HEK293 (cell line): ENCODE measurements at regions not wholly inside any gene's neighbourhood (a gene's known extent, or its start where the extent isn't known, plus 50 kb on each side); places are given as distances from the start of the nearest gene placed in this dataset.

Source experiments
- CTCF ChIA-PET: fragments of 350-600 bp; formaldehyde crosslinking; extraction: SDS; loops from one replicate; lab custom pipeline; 2021; ENCODE audit warnings: antibody characterized with exemption; lab: Yijun Ruan, JAX
- POLR2A ChIA-PET: fragments of 300-600 bp; formaldehyde crosslinking; extraction: SDS; loops from one replicate; lab custom pipeline; 2020; ENCODE audit warnings: antibody characterized with exemption, inconsistent platforms; lab: Yijun Ruan, JAX
- H3K27ac ChIP-seq: fragments of 200-500 bp; sonication (Bioruptor generic); 2 replicates; pipeline ENCODE4 v1.5.1; 2014; ENCODE audit warnings: low read depth, low read length, control low read depth, inconsistent platforms; ENCODE audit errors: extremely low read depth
- H3K36me3 ChIP-seq, 2 experiments: fragments of 200-500 bp in 1 of 2; sonication (Bioruptor generic) in 1 of 2; 1 replicate in 1 of 2; 2 replicates in 1 of 2; pipeline ENCODE4 v1.5.1; 2014 to 2017; ENCODE audit warnings: inconsistent platforms in 2 of 2, low read length in 2 of 2; ENCODE audit not compliant: control insufficient read depth in 2 of 2, insufficient read depth in 1 of 2
- H3K4me1 ChIP-seq: fragments of 200-500 bp; sonication (Bioruptor generic); 2 replicates; pipeline ENCODE4 v1.5.1; 2014; ENCODE audit warnings: mild to moderate bottlenecking, low read length, inconsistent platforms; ENCODE audit not compliant: control insufficient read depth, insufficient read depth
- H3K4me3 ChIP-seq: 2 replicates; pipeline ENCODE4 v1.5.1; 2011; ENCODE audit warnings: low read depth, mild to moderate bottlenecking, control low read depth, low read length, moderate library complexity
- H3K9me3 ChIP-seq: fragments of 200-500 bp; sonication (Bioruptor generic); 2 replicates; pipeline ENCODE4 v1.5.1; 2014; ENCODE audit warnings: low read depth, low read length, inconsistent platforms; ENCODE audit not compliant: control insufficient read depth, insufficient read depth
- GLIS1 ChIP-seq: fragments of 450-650 bp; formaldehyde crosslinking; IDR thresholded peaks from 2 replicates; pipeline ENCODE4 v1.5.1; 2016; ENCODE audit warnings: missing biosample characterization, missing genetic modification characterization
- HOXD13 ChIP-seq: sonication (generic); formaldehyde crosslinking; IDR thresholded peaks from 2 replicates; pipeline ENCODE4 v1.8.0; 2022; ENCODE audit warnings: missing genetic modification reagents, borderline replicate concordance
- KLF1 ChIP-seq: fragments of 450-650 bp; formaldehyde crosslinking; IDR thresholded peaks from 2 replicates; pipeline ENCODE4 v1.5.1; 2016; ENCODE audit warnings: missing biosample characterization, missing genetic modification characterization
- KLF10 ChIP-seq: fragments of 450-650 bp; IDR thresholded peaks from 2 replicates; pipeline ENCODE4 v1.5.1; 2018; ENCODE audit warnings: missing biosample characterization, mild to moderate bottlenecking, missing genetic modification characterization
- KLF7 ChIP-seq: fragments of 450-650 bp; formaldehyde crosslinking; IDR thresholded peaks from 2 replicates; pipeline ENCODE4 v1.5.1; 2016; ENCODE audit warnings: missing biosample characterization, missing genetic modification characterization, borderline replicate concordance
- MYNN ChIP-seq: fragments of 450-650 bp; formaldehyde crosslinking; IDR thresholded peaks from 2 replicates; pipeline ENCODE4 v1.5.1; 2016; ENCODE audit warnings: missing biosample characterization, missing genetic modification characterization, borderline replicate concordance
- PRDM6 ChIP-seq: fragments of 450-650 bp; formaldehyde crosslinking; IDR thresholded peaks from 2 replicates; pipeline ENCODE4 v1.5.1; 2017; ENCODE audit warnings: missing biosample characterization, missing genetic modification characterization
- SCRT1 ChIP-seq: fragments of 450-650 bp; formaldehyde crosslinking; IDR thresholded peaks from 2 replicates; pipeline ENCODE4 v1.5.1; 2016; ENCODE audit warnings: missing biosample characterization, missing genetic modification characterization, borderline replicate concordance
- SETDB1 ChIP-seq: IDR thresholded peaks from one replicate; pipeline ENCODE4 v1.6.1; 2017; ENCODE audit warnings: mild to moderate bottlenecking, low read length, moderate library complexity, mixed read lengths; ENCODE audit not compliant: insufficient read length
- SP3 ChIP-seq: fragments of 450-650 bp; formaldehyde crosslinking; IDR thresholded peaks from 2 replicates; pipeline ENCODE4 v1.5.1; 2016; ENCODE audit warnings: missing biosample characterization, missing genetic modification characterization
- SP7 ChIP-seq: fragments of 450-650 bp; formaldehyde crosslinking; IDR thresholded peaks from 2 replicates; pipeline ENCODE4 v1.5.1; 2016; ENCODE audit warnings: missing biosample characterization, missing genetic modification characterization
- TCF7L2 ChIP-seq: IDR thresholded peaks from 2 replicates; pipeline ENCODE4 v1.6.1; 2011; ENCODE audit warnings: low read depth, mild to moderate bottlenecking, inconsistent platforms, low read length, moderate library complexity, borderline replicate concordance
- YY2 ChIP-seq: fragments of 450-650 bp; formaldehyde crosslinking; IDR thresholded peaks from 2 replicates; pipeline ENCODE4 v1.5.1; 2016; ENCODE audit warnings: missing biosample characterization, missing genetic modification characterization
- ZNF10 ChIP-seq: fragments of 450-650 bp; formaldehyde crosslinking; IDR thresholded peaks from 2 replicates; pipeline ENCODE4 v1.5.1; 2017; ENCODE audit warnings: missing biosample characterization, missing genetic modification characterization
- ZNF16 ChIP-seq: fragments of 450-650 bp; formaldehyde crosslinking; IDR thresholded peaks from 2 replicates; pipeline ENCODE4 v1.5.1; 2016; ENCODE audit warnings: low read depth, missing biosample characterization, missing genetic modification characterization
- ZNF2 ChIP-seq: fragments of 450-650 bp; formaldehyde crosslinking; IDR thresholded peaks from 2 replicates; pipeline ENCODE4 v1.5.1; 2016; ENCODE audit warnings: missing biosample characterization, missing genetic modification characterization
- ZNF449 ChIP-seq: fragments of 450-650 bp; formaldehyde crosslinking; IDR thresholded peaks from 2 replicates; pipeline ENCODE4 v1.5.1; 2017; ENCODE audit warnings: missing biosample characterization, mild to moderate bottlenecking, missing genetic modification characterization, moderate library complexity
- ZNF560 ChIP-seq: fragments of 450-650 bp; formaldehyde crosslinking; IDR thresholded peaks from 2 replicates; pipeline ENCODE4 v1.5.1; 2017; ENCODE audit warnings: missing biosample characterization, missing genetic modification characterization, borderline replicate concordance
- ZNF621 ChIP-seq: fragments of 450-650 bp; formaldehyde crosslinking; IDR thresholded peaks from 2 replicates; pipeline ENCODE4 v1.5.1; 2017; ENCODE audit warnings: missing biosample characterization, missing genetic modification characterization
- ZNF645 ChIP-seq: fragments of 450-650 bp; formaldehyde crosslinking; IDR thresholded peaks from 2 replicates; pipeline ENCODE4; 2016; ENCODE audit warnings: missing biosample characterization, missing genetic modification characterization
- ZNF670 ChIP-seq: fragments of 450-650 bp; formaldehyde crosslinking; IDR thresholded peaks from 2 replicates; pipeline ENCODE4 v1.5.1; 2016; ENCODE audit warnings: missing biosample characterization, missing genetic modification characterization, low read depth
- ZNF704 ChIP-seq: fragments of 450-650 bp; formaldehyde crosslinking; IDR thresholded peaks from 2 replicates; pipeline ENCODE4 v1.5.1; 2016; ENCODE audit warnings: missing biosample characterization, missing genetic modification characterization
- ZNF707 ChIP-seq: fragments of 450-650 bp; formaldehyde crosslinking; IDR thresholded peaks from 2 replicates; pipeline ENCODE4 v1.5.1; 2016; ENCODE audit warnings: missing biosample characterization, missing genetic modification characterization
- ZSCAN23 ChIP-seq: fragments of 450-650 bp; formaldehyde crosslinking; IDR thresholded peaks from 2 replicates; pipeline ENCODE4 v1.5.1; 2016; ENCODE audit warnings: missing biosample characterization, missing genetic modification characterization
- ZSCAN5A ChIP-seq: fragments of 450-650 bp; formaldehyde crosslinking; IDR thresholded peaks from 2 replicates; pipeline ENCODE4 v1.5.1; 2016; ENCODE audit warnings: missing biosample characterization, missing genetic modification characterization
- ZXDB ChIP-seq: fragments of 450-650 bp; formaldehyde crosslinking; IDR thresholded peaks from 2 replicates; pipeline ENCODE4 v1.5.1; 2016; ENCODE audit warnings: missing biosample characterization, missing genetic modification characterization

GRCh38 chr14:34177466-34177865 lies 226.6 kb upstream of the EGLN3 start:
- Histone ChIP-seq H3K9me3 (no peaks in the 10 kb centered on the region), H3K4me1 (peaks cover 24% of the 10 kb centered on the region), H3K36me3 (no peaks in the 10 kb centered on the region), H3K4me3 (no peak overlapping the region), H3K27ac (no peak overlapping the region)
- ChIA-PET POLR2A (no interaction called here), CTCF (no interaction called here)
- TF ChIP-seq ZNF707 (no peak), KLF10 (no peak), SP3 (tag by site-specific recombination) (no peak), MYNN (tag by site-specific recombination) (no peak), SETDB1 (no peak), KLF7 (no peak), ZSCAN5A (tag by site-specific recombination) (no peak), ZNF16 (tag by site-specific recombination) (no peak), ZNF10 (no peak), SCRT1 (no peak), HOXD13 (CRISPR knock-in tag) (no peak), YY2 (no peak), ZNF670 (tag by site-specific recombination) (no peak), PRDM6 (tag by site-specific recombination) (no peak), ZNF621 (tag by site-specific recombination) (no peak), ZNF645 (tag by site-specific recombination) (no peak), ZXDB (tag by site-specific recombination) (no peak)

GRCh38 chr14:34175574-34175973 lies 224.7 kb upstream of the EGLN3 start:
- POLR2A ChIA-PET, result no interaction called here

More at GRCh38 chr14:34175574-34175973, 224.7 kb upstream of the EGLN3 start:
- no peak overlapping the region for H3K4me3 ChIP-seq
- CTCF ChIA-PET, result no interaction called here
- H3K27ac ChIP-seq, result no peak overlapping the region
- no peaks in the 10 kb centered on the region for H3K36me3 ChIP-seq
- TF ChIP-seq ZNF2, result no peak
- TF ChIP-seq ZNF704 (tag by site-specific recombination), result no peak
- no peak for TF ChIP-seq TCF7L2
- no peak for TF ChIP-seq ZNF645 (tag by site-specific recombination)
- no peak for TF ChIP-seq ZNF560 (tag by site-specific recombination)
- TF ChIP-seq ZNF449 (tag by site-specific recombination), result no peak
- no peak for TF ChIP-seq KLF1
- TF ChIP-seq GLIS1 (tag by site-specific recombination), result no peak
- TF ChIP-seq SP7, result no peak
- no peak for TF ChIP-seq ZSCAN23 (tag by site-specific recombination)
- no peaks in the 10 kb centered on the region for H3K9me3 ChIP-seq
- H3K4me1 ChIP-seq, result peaks cover 13% of the 10 kb centered on the region
